ENCODE measurements at regions not wholly inside any gene's neighbourhood (a gene's known extent, or its start where the extent isn't known, plus 50 kb on each side); places are given as distances from the start of the nearest gene placed in this dataset.

- no peaks in the 10 kb centered on the region for H3K9me3 ChIP-seq
- Mint-ChIP-seq H3K4me1 (ENCODE audit: low read depth, unreplicated experiment) (no peaks in the 10 kb centered on the region), H3K9me3 (ENCODE audit: unreplicated experiment) (no peaks in the 10 kb centered on the region), H3K27me3 (ENCODE audit: insufficient read depth, unreplicated experiment) (peaks cover 8% of the 10 kb centered on the region), H3K27ac (ENCODE audit: unreplicated experiment) (no peak overlapping the region), H3K4me3 (ENCODE audit: unreplicated experiment) (no peak overlapping the region), H3K36me3 (ENCODE audit: insufficient read depth, unreplicated experiment) (no peaks in the 10 kb centered on the region)
- H3K4me3 ChIP-seq (ENCODE audit: low read depth, low read length) = no peak overlapping the region
- no peaks in the 10 kb centered on the region for H3K36me3 ChIP-seq (ENCODE audit: control insufficient read depth, insufficient read depth, low read length)
- no peaks in the 10 kb centered on the region for H3K4me1 ChIP-seq
- no peaks in the 10 kb centered on the region; the same call in 1 of the 2 replicates for H3K27me3 ChIP-seq (replicated peaks; ENCODE audit: control insufficient read depth, insufficient read depth, low read length)
- no TSS peak for BruUV-seq (replicated peaks)
- ChIA-PET POLR2A (no interaction called here), CTCF (no interaction called here)
- intact Hi-C loops (cut with micrococcal nuclease; ENCODE audit: unreplicated experiment) = no loop called here
- DNase-seq = no peak
- TF ChIP-seq, protein P1, sequence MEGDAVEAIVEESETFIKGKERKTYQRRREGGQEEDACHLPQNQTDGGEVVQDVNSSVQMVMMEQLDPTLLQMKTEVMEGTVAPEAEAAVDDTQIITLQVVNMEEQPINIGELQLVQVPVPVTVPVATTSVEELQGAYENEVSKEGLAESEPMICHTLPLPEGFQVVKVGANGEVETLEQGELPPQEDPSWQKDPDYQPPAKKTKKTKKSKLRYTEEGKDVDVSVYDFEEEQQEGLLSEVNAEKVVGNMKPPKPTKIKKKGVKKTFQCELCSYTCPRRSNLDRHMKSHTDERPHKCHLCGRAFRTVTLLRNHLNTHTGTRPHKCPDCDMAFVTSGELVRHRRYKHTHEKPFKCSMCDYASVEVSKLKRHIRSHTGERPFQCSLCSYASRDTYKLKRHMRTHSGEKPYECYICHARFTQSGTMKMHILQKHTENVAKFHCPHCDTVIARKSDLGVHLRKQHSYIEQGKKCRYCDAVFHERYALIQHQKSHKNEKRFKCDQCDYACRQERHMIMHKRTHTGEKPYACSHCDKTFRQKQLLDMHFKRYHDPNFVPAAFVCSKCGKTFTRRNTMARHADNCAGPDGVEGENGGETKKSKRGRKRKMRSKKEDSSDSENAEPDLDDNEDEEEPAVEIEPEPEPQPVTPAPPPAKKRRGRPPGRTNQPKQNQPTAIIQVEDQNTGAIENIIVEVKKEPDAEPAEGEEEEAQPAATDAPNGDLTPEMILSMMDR (IDR thresholded peaks at IDR 0.05; ENCODE audit: insufficient read depth in 1 of 2, low read depth in 1 of 2, low read length in 1 of 2, severe bottlenecking in 1 of 2, unreplicated experiment in 1 of 2) = no peak
Measured at GRCh38 chr1:221812905-221813597, 71.2 kb upstream of the DUSP10 start.

DNA sequence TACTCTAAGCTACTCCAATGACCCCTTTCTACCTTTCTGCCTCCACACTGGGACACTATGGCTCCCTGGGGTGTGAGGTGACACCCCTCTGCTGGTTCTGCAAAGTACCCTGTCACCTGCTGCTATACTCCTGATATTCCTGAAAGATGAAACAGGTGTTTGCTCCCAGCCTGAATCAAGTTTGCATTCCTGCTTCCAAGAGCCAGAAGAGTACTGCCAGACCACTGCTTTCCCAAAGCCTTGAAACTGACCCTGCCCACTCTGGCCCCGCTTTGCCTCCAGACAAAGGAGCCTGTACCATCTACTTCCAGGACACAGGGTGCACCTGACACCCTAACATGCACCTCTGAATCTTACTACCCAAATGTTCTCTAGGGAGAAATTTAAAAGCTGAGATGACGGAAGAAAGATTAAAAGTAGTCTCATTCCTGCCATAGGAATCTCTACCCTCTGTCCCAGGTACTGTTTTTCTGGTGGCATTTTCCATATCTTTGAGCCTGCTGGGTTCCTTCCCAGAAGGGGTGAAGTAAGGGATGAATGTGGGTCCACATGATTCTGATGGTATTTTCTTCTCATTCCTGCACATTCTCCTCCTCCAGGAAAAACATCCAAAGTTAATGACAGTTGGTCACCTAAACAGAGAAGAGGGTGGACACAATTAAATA lies 70.3 kb upstream of the DUSP10 start:
- Histone ChIP-seq H3K27me3 (replicated peaks; ENCODE audit: control insufficient read depth, insufficient read depth, low read length) (no peaks in the 10 kb centered on the region; the same call in 1 of the 2 replicates), H3K9me3 (no peaks in the 10 kb centered on the region), H3K4me3 (ENCODE audit: low read depth, low read length) (no peak overlapping the region), H3K4me1 (no peaks in the 10 kb centered on the region), H3K36me3 (ENCODE audit: control insufficient read depth, insufficient read depth, low read length) (no peaks in the 10 kb centered on the region)
- no TSS peak for BruUV-seq (replicated peaks)
- H3K4me1 Mint-ChIP-seq (ENCODE audit: low read depth, unreplicated experiment) = no peaks in the 10 kb centered on the region
- ChIA-PET CTCF (no interaction called here), POLR2A (no interaction called here)
- no peaks in the 10 kb centered on the region for H3K36me3 Mint-ChIP-seq (ENCODE audit: insufficient read depth, unreplicated experiment)
- no peak for DNase-seq
- TF ChIP-seq, protein P1 (IDR thresholded peaks at IDR 0.05; ENCODE audit: insufficient read depth in 1 of 2, low read depth in 1 of 2, low read length in 1 of 2, severe bottlenecking in 1 of 2, unreplicated experiment in 1 of 2) = no peak
- intact Hi-C loops (cut with micrococcal nuclease; ENCODE audit: unreplicated experiment) = no loop called here
- H3K27me3 Mint-ChIP-seq (ENCODE audit: insufficient read depth, unreplicated experiment) = peaks cover 8% of the 10 kb centered on the region
- no peaks in the 10 kb centered on the region for H3K9me3 Mint-ChIP-seq (ENCODE audit: unreplicated experiment)
- H3K4me3 Mint-ChIP-seq (ENCODE audit: unreplicated experiment) = no peak overlapping the region
- no peak overlapping the region for H3K27ac Mint-ChIP-seq (ENCODE audit: unreplicated experiment)

- H3K36me3 Mint-ChIP-seq (ENCODE audit: insufficient read depth, unreplicated experiment) = no peaks in the 10 kb centered on the region
- H3K27ac Mint-ChIP-seq (ENCODE audit: unreplicated experiment) = no peak overlapping the region
- CTCF ChIA-PET = no interaction called here
- TF ChIP-seq, protein P1 (IDR thresholded peaks at IDR 0.05; ENCODE audit: insufficient read depth in 1 of 2, low read depth in 1 of 2, low read length in 1 of 2, severe bottlenecking in 1 of 2, unreplicated experiment in 1 of 2) = no peak
- DNase-seq = no peak
- POLR2A ChIA-PET = no interaction called here
- no peak overlapping the region for H3K4me3 Mint-ChIP-seq (ENCODE audit: unreplicated experiment)
- Histone ChIP-seq H3K4me3 (ENCODE audit: low read depth, low read length) (no peak overlapping the region), H3K36me3 (ENCODE audit: control insufficient read depth, insufficient read depth, low read length) (no peaks in the 10 kb centered on the region), H3K27me3 (replicated peaks; ENCODE audit: control insufficient read depth, insufficient read depth, low read length) (no peaks in the 10 kb centered on the region; the same call in 1 of the 2 replicates), H3K9me3 (no peaks in the 10 kb centered on the region), H3K4me1 (no peaks in the 10 kb centered on the region)
- H3K27me3 Mint-ChIP-seq (ENCODE audit: insufficient read depth, unreplicated experiment) = peaks cover 11% of the 10 kb centered on the region
- no peaks in the 10 kb centered on the region for H3K4me1 Mint-ChIP-seq (ENCODE audit: low read depth, unreplicated experiment)
- no TSS peak for BruUV-seq (replicated peaks)
- no peaks in the 10 kb centered on the region for H3K9me3 Mint-ChIP-seq (ENCODE audit: unreplicated experiment)
- intact Hi-C loops (cut with micrococcal nuclease; ENCODE audit: unreplicated experiment) = no loop called here
Measured at GRCh38 chr1:221810406-221810805, 68.5 kb upstream of the DUSP10 start.

Data from Caco-2 (cell line).